T-helper 1 cell treated with Interleukin-12 subunit alpha and Interleukin-12 subunit beta and Interleukin-4 antibody, amounts not matched to agents 30 ng/mL and 1 ng/mL, for 36 hours (primary cell): ENCODE measurements at regions not wholly inside any gene's neighbourhood (a gene's known extent, or its start where the extent isn't known, plus 50 kb on each side); places are given as distances from the start of the nearest gene placed in this dataset.

Source experiments
- intact Hi-C: fragments of 100-400 bp; cut with micrococcal nuclease; formaldehyde crosslinking; loops from one replicate; pipeline ENCODE4 v1.15.1; 2024

DNA sequence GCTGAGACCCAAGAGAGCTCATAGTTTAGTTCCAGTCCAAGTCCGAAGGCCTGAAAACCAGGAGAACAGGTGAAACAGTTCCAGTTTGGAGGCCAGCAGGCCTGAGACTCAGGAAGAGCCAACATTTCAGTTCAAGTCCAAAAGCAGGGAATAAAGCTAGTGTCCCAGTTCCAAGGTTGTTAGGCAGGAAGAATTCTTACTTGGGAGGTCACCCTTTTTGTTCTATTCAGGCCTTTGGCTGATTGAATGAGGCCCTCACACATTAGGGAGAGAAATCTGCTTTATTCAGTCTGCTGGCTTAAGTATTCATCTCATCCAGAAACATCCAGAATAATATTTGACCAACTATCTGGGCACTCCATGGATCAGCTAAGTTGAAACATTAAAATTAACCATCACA lies 294.6 kb downstream of the PCNX1 start:
- intact Hi-C loops: no loop called here

DNA sequence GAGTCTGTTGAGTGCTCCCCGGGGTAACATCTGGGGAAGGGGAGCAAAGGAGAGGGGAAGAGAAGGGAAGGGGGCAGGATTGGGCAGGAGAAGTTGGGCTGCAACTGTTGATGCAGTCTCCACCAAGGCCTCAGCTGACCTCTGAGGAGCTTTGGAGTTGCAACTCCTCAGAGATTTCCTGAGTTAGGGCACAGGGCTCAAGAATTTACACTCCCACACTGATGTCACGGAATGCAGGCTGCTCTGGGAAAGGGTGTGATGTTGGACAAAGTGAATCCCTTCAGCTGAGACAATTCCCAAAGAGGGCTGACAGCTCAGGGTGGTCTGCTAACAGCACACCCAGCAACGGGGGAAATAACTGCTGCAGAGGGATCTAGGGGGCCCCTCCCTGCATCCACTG lies 295.6 kb downstream of the PCNX1 start:
- intact Hi-C loops: no loop called here

GRCh38 chr14:71203306-71203705 lies 296.0 kb downstream of the PCNX1 start:
- intact Hi-C loops: no loop called here

DNA sequence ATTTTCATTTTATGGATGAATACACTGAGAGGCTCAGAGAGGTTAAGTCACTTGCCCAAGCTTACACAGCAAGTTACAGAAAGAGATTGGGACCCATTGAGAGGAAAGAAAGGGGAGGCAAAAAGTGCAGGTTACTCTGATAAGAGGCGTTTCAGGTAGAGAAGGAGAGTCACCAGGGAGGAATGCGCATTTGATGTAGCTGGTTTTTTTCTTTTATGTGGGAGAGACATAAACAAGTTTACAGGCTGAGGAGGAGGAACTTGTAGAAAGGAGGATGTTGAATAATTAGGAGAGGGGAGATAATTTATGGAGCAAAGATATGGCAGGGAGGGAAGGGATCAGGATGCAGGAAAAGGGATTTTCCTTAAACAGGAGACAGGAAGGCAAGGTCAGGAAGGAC lies 297.0 kb downstream of the PCNX1 start:
- intact Hi-C loops: no loop called here

DNA sequence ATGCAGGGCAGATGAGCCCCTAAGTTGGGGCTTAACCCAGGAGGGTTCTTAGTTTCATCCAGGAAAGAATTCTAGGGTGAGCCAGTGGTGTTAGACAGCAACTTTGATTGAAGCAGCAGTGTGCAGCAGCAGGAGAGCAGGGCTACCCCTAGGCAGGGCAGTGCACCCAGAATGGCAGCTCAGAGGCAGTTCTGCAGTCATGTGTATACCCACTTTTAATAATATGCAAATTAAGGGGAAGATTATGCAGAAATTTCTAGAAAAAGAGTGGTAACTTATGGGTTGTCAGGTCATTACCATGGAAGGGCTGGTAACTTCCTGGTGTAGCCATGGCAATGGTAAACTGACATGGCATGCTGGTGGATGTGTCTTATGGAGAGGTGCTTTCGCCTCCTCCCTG lies 297.5 kb downstream of the PCNX1 start:
- intact Hi-C loops: no loop called here

DNA sequence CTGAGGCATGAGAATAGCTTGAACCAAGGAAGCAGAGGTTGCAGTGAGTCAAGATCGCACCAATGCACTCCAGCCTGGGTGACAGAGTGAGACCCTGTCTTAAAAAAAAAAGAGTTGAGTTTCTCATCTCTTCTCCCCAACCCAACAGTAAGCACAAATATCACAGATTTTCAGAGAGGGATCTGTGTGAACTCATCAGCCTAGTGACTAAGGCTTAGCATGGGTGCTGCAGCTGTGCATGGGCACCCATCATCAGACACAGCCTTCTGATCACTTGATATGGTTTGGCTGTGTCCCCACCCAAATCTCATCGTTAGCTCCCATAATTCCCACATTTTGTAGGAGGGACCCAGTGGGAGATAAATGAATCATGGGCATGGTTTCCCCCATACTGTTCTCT lies 298.9 kb downstream of the PCNX1 start:
- intact Hi-C loops: no loop called here

- intact Hi-C loops: no loop called here
These were observed 299.6 kb downstream of the PCNX1 start for GRCh38 chr14:71206766-71207371.

- intact Hi-C loops: no loop called here
These were observed 301.6 kb downstream of the PCNX1 start for GRCh38 chr14:71208702-71209357.

- intact Hi-C loops: no loop called here
These were observed 302.6 kb downstream of the PCNX1 start for GRCh38 chr14:71209888-71210287.

- intact Hi-C loops: no loop called here
These were observed 304.8 kb downstream of the PCNX1 start for GRCh38 chr14:71212093-71212492.

DNA sequence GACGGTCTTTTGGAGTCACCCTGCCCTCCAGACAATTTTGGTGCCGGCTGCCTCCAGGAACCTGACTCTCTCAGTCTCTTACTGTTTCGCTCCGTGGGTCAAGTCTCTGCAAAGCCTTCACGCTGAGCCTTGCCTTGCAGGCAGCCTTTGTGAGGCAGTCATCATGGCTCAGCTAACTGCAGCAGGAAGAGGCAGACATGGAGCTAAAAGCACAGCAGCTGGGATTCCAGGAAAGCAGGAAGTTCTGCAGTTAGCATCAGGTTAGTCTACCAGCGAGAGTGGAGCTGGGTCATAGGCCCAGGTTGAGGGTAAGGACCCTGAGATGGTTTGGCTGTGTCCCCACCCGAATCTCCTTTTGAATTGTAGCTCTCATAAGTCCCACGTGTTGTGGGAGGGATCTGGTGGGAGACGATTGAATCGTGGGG lies 305.4 kb downstream of the PCNX1 start:
- intact Hi-C loops: no loop called here

DNA sequence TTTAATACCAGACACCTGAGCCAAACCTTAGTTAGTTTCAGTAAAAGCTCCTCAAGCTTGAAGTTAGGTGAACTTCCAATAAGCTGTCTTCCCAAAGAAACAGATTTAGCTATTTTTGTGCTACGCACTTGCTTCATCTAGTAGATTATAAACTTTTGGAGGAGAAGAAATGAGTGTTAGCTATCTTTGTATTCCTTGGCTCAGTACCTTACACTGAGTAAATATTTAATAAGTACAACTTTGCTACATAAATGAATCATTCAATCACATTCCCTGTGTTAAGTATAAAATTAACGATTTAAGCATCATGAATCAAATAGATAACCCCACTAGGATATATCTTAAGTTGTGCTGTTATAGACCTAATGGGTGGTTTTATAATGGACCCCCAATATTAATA lies 307.0 kb downstream of the PCNX1 start:
- intact Hi-C loops: no loop called here

DNA sequence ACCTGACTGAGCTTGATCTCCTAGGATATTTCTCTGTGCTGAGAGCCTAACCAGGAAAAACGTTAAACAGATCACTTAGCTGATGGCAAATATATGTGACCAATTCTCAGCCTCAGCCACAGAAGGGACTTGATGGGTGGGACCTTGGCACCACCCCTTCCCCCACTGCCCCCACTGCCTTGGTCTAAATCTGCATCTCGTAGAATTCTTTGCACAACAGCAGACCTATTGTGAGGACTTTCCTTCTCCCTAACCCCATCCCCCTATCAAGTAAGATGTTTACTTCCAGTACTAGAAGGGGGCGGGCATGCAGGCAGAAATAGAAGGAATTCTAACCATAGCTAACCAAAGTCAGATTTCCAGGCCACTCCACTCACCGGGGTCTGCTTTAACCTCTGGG lies 313.2 kb downstream of the PCNX1 start:
- intact Hi-C loops: no loop called here

DNA sequence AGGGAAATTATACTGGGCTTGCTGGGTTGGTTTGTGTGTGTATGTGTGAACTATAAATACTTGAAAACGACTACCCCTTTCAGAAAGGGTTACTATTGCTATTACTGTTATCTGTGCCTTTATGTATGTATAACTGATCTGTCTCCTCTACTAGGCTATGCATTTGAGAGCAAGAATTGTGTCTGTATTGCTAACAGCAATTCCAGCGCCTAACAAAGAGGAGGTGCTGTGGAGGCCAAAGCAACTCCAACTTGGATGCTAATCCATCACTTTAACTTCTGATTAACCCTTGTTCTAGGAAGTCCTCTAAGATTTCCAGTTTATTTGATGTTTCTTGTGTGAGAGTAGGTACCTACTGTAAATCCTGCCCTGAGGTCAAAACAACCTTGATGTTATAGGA lies 313.9 kb downstream of the PCNX1 start:
- intact Hi-C loops: no loop called here

- intact Hi-C loops: no loop called here
These were observed 317.9 kb downstream of the PCNX1 start for GRCh38 chr14:71225113-71225512.

- intact Hi-C loops: no loop called here
These were observed 321.5 kb downstream of the PCNX1 start for GRCh38 chr14:71228711-71229110.

GRCh38 chr14:71229875-71230274 lies 322.6 kb downstream of the PCNX1 start:
- intact Hi-C loops: no loop called here

GRCh38 chr14:71230897-71231296 lies 323.6 kb downstream of the PCNX1 start:
- intact Hi-C loops: no loop called here

GRCh38 chr14:71231521-71232393 lies 324.5 kb downstream of the PCNX1 start:
- intact Hi-C loops: no loop called here

GRCh38 chr14:71232506-71232905 lies 325.2 kb downstream of the PCNX1 start:
- intact Hi-C loops: no loop called here

GRCh38 chr14:71235875-71236274 lies 328.6 kb downstream of the PCNX1 start:
- intact Hi-C loops: no loop called here

DNA sequence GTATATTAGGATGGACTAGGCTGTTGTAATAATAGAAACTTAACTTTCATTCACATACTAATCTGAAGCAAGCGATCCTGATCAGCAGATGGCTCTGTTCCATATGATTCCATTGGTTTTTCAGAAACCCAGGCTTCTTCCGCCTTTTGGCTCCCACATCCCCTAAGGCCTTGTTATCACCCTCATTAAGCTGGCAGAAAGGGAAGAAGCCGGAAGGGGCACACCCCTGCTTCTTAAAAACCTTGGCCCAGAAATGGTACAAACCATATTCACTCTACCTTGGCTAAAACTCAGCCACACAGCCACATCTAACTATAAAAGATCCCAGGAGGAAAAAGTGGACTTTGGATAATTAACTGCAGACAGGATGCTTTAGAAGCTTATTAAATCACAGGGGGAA lies 329.2 kb downstream of the PCNX1 start:
- intact Hi-C loops: no loop called here

GRCh38 chr14:71237556-71237955 lies 330.3 kb downstream of the PCNX1 start:
- intact Hi-C loops: no loop called here
